ENCODE measurements at regions not wholly inside any gene's neighbourhood (a gene's known extent, or its start where the extent isn't known, plus 50 kb on each side); places are given as distances from the start of the nearest gene placed in this dataset.

- Histone ChIP-seq H3K9me3 (ENCODE audit: low read depth, low read length, poor library complexity, severe bottlenecking) (peaks cover 4% of the 10 kb centered on the region), H3K27ac (ENCODE audit: low read depth, low read length, poor library complexity, severe bottlenecking) (no peak overlapping the region), H3K27me3 (replicated peaks; ENCODE audit: insufficient read depth, low read depth, low read length, poor library complexity) (no peaks in the 10 kb centered on the region), H3K4me1 (ENCODE audit: insufficient read depth, low read length, poor library complexity, severe bottlenecking) (no peaks in the 10 kb centered on the region), H3K36me3 (ENCODE audit: insufficient read depth, low read length, poor library complexity, severe bottlenecking) (no peaks in the 10 kb centered on the region), H3K4me3 (ENCODE audit: low read depth, low read length, poor library complexity, severe bottlenecking) (no peak overlapping the region)
- TF ChIP-seq EZH2 (IDR thresholded peaks at IDR 0.05; ENCODE audit: borderline replicate concordance, low read depth, low read length, poor library complexity, severe bottlenecking) (no peak), CTCF (conservative IDR thresholded peaks at IDR 0.05; ENCODE audit: low read depth, low read length) (no peak)
- no peak for DNase-seq (ENCODE audit: low spot score)
- intact Hi-C loops (cut with micrococcal nuclease; ENCODE audit: unreplicated experiment) = no loop called here
- ChIA-PET POLR2A (ENCODE audit: low non-redundant PET) (no interaction called here), CTCF (no interaction called here)
- no TSS peak for BruUV-seq (replicated peaks)
These were observed 172.5 kb upstream of the FOXN3 start for GRCh38 chr14:89589400-89590118.

GRCh38 chr14:89588840-89589296 is 171.8 kb upstream of the FOXN3 start:
- no peak for DNase-seq (ENCODE audit: low spot score)
- BruUV-seq (replicated peaks) = no TSS peak
- Histone ChIP-seq H3K27ac (ENCODE audit: low read depth, low read length, poor library complexity, severe bottlenecking) (no peak overlapping the region), H3K9me3 (ENCODE audit: low read depth, low read length, poor library complexity, severe bottlenecking) (peaks cover 4% of the 10 kb centered on the region), H3K4me3 (ENCODE audit: low read depth, low read length, poor library complexity, severe bottlenecking) (no peak overlapping the region), H3K27me3 (replicated peaks; ENCODE audit: insufficient read depth, low read depth, low read length, poor library complexity) (no peaks in the 10 kb centered on the region), H3K4me1 (ENCODE audit: insufficient read depth, low read length, poor library complexity, severe bottlenecking) (no peaks in the 10 kb centered on the region), H3K36me3 (ENCODE audit: insufficient read depth, low read length, poor library complexity, severe bottlenecking) (no peaks in the 10 kb centered on the region)
- ChIA-PET CTCF (no interaction called here), POLR2A (ENCODE audit: low non-redundant PET) (no interaction called here)
- no peak for TF ChIP-seq CTCF (conservative IDR thresholded peaks at IDR 0.05; ENCODE audit: low read depth, low read length)
- TF ChIP-seq EZH2 (IDR thresholded peaks at IDR 0.05; ENCODE audit: borderline replicate concordance, low read depth, low read length, poor library complexity, severe bottlenecking) = no peak
- intact Hi-C loops (cut with micrococcal nuclease; ENCODE audit: unreplicated experiment) = no loop called here

- no peak overlapping the region for H3K4me3 ChIP-seq (ENCODE audit: low read depth, low read length, poor library complexity, severe bottlenecking)
- no peaks in the 10 kb centered on the region for H3K4me1 ChIP-seq (ENCODE audit: insufficient read depth, low read length, poor library complexity, severe bottlenecking)
- CTCF ChIA-PET = no interaction called here
- H3K27ac ChIP-seq (ENCODE audit: low read depth, low read length, poor library complexity, severe bottlenecking) = no peak overlapping the region
- BruUV-seq (replicated peaks) = no TSS peak
- no peaks in the 10 kb centered on the region for H3K27me3 ChIP-seq (replicated peaks; ENCODE audit: insufficient read depth, low read depth, low read length, poor library complexity)
- intact Hi-C loops (cut with micrococcal nuclease; ENCODE audit: unreplicated experiment) = no loop called here
- H3K36me3 ChIP-seq (ENCODE audit: insufficient read depth, low read length, poor library complexity, severe bottlenecking) = no peaks in the 10 kb centered on the region
- DNase-seq (ENCODE audit: low spot score) = no peak
- peaks cover 4% of the 10 kb centered on the region for H3K9me3 ChIP-seq (ENCODE audit: low read depth, low read length, poor library complexity, severe bottlenecking)
- POLR2A ChIA-PET (ENCODE audit: low non-redundant PET) = no interaction called here
- TF ChIP-seq EZH2 (IDR thresholded peaks at IDR 0.05; ENCODE audit: borderline replicate concordance, low read depth, low read length, poor library complexity, severe bottlenecking) = no peak
- TF ChIP-seq CTCF (conservative IDR thresholded peaks at IDR 0.05; ENCODE audit: low read depth, low read length) = no peak
These were observed 171.0 kb upstream of the FOXN3 start for GRCh38 chr14:89588016-89588415.
